Nephron progenitor cell (in vitro differentiated cells): ENCODE measurements at regions not wholly inside any gene's neighbourhood (a gene's known extent, or its start where the extent isn't known, plus 50 kb on each side); places are given as distances from the start of the nearest gene placed in this dataset.
"Not testable (repeated sequence)": the region's sequence is repeated elsewhere in the genome, so short reads cannot be mapped to it uniquely, and the experiment has no call there.

ENCODE experiments used
- DNase-seq: peaks from one replicate; pipeline ENCODE4 v3.0.0; 2021
- H3K27ac Mint-ChIP-seq: 2 replicates; pipeline ENCODE4 v1.8.0; 2021; ENCODE audit warnings: mild to moderate bottlenecking, moderate library complexity, mixed read lengths
- H3K27me3 Mint-ChIP-seq: 2 replicates; pipeline ENCODE4 v1.8.0; 2021; ENCODE audit warnings: mild to moderate bottlenecking, low read depth, mixed read lengths; ENCODE audit not compliant: poor library complexity
- H3K36me3 Mint-ChIP-seq: 2 replicates; pipeline ENCODE4 v1.8.0; 2021; ENCODE audit warnings: low read depth, mixed read lengths
- H3K4me1 Mint-ChIP-seq: 2 replicates; pipeline ENCODE4 v1.8.0; 2021; ENCODE audit warnings: mixed read lengths
- H3K4me3 Mint-ChIP-seq: 2 replicates; pipeline ENCODE4 v1.8.0; 2021; ENCODE audit warnings: mild to moderate bottlenecking, moderate library complexity, mixed read lengths
- H3K9me3 Mint-ChIP-seq: 2 replicates; pipeline ENCODE4 v1.8.0; 2021; ENCODE audit warnings: mild to moderate bottlenecking, moderate library complexity, mixed read lengths
- CTCF ChIP-seq: fragments of 200-600 bp; sonication (generic); IDR thresholded peaks from 2 replicates; pipeline ENCODE4 v1.5.0; 2021; ENCODE audit warnings: antibody characterized with exemption

- no peak for DNase-seq
- H3K27ac Mint-ChIP-seq = no peak overlapping the region
- H3K4me3 Mint-ChIP-seq = no peak overlapping the region
- TF ChIP-seq CTCF = no peak
- no peaks in the 10 kb centered on the region for H3K4me1 Mint-ChIP-seq
- H3K27me3 Mint-ChIP-seq = no peaks in the 10 kb centered on the region
- H3K9me3 Mint-ChIP-seq = no peaks in the 10 kb centered on the region
- H3K36me3 Mint-ChIP-seq = no peaks in the 10 kb centered on the region
These were observed 752.8 kb upstream of the RGS18 start for GRCh38 chr1:191405417-191405816.

- Mint-ChIP-seq H3K4me3 (no peak overlapping the region), H3K27me3 (no peaks in the 10 kb centered on the region), H3K27ac (no peak overlapping the region), H3K36me3 (no peaks in the 10 kb centered on the region), H3K9me3 (no peaks in the 10 kb centered on the region), H3K4me1 (no peaks in the 10 kb centered on the region)
- no peak for DNase-seq
- TF ChIP-seq CTCF = no peak
These were observed 743.2 kb upstream of the RGS18 start for GRCh38 chr1:191414981-191415640.

- no peak overlapping the region for H3K27ac Mint-ChIP-seq
- TF ChIP-seq CTCF = no peak
- no peak for DNase-seq
- no peaks in the 10 kb centered on the region for H3K36me3 Mint-ChIP-seq
- no peak overlapping the region for H3K4me3 Mint-ChIP-seq
- H3K9me3 Mint-ChIP-seq = no peaks in the 10 kb centered on the region
- no peaks in the 10 kb centered on the region for H3K4me1 Mint-ChIP-seq
- no peaks in the 10 kb centered on the region for H3K27me3 Mint-ChIP-seq
These were observed 738.4 kb upstream of the RGS18 start for GRCh38 chr1:191419842-191420241.

- Mint-ChIP-seq H3K4me1 (no peaks in the 10 kb centered on the region), H3K27ac (peak overlapping the region; percentile 19), H3K4me3 (no peak overlapping the region), H3K36me3 (no peaks in the 10 kb centered on the region), H3K9me3 (no peaks in the 10 kb centered on the region), H3K27me3 (peaks cover 3% of the 10 kb centered on the region)
- no peak for TF ChIP-seq CTCF
- no peak for DNase-seq
These were observed 730.7 kb upstream of the RGS18 start for GRCh38 chr1:191427593-191427992.

- H3K4me3 Mint-ChIP-seq = no peak overlapping the region
- H3K27ac Mint-ChIP-seq = no peak overlapping the region
- no peak for DNase-seq
- no peaks in the 10 kb centered on the region for H3K4me1 Mint-ChIP-seq
- H3K36me3 Mint-ChIP-seq = no peaks in the 10 kb centered on the region
- peaks cover 17% of the 10 kb centered on the region for H3K9me3 Mint-ChIP-seq
- TF ChIP-seq CTCF = no peak
- H3K27me3 Mint-ChIP-seq = peaks cover 4% of the 10 kb centered on the region
These were observed 725.4 kb upstream of the RGS18 start for GRCh38 chr1:191432817-191433216.

- Mint-ChIP-seq H3K4me1 (no peaks in the 10 kb centered on the region), H3K9me3 (peaks cover 15% of the 10 kb centered on the region), H3K36me3 (no peaks in the 10 kb centered on the region), H3K4me3 (no peak overlapping the region), H3K27me3 (no peaks in the 10 kb centered on the region), H3K27ac (no peak overlapping the region)
- no peak for TF ChIP-seq CTCF
- no peak for DNase-seq
These were observed 719.3 kb upstream of the RGS18 start for GRCh38 chr1:191438979-191439378.

GRCh38 chr1:191448279-191448678, 710.0 kb upstream of the RGS18 start:
- peaks cover 11% of the 10 kb centered on the region for H3K9me3 Mint-ChIP-seq
- not testable (repeated sequence) for H3K4me1 Mint-ChIP-seq, H3K27ac Mint-ChIP-seq, H3K4me3 Mint-ChIP-seq, H3K27me3 Mint-ChIP-seq, DNase-seq, H3K36me3 Mint-ChIP-seq
